ENCODE measurements at regions not wholly inside any gene's neighbourhood (a gene's known extent, or its start where the extent isn't known, plus 50 kb on each side); places are given as distances from the start of the nearest gene placed in this dataset.
"Not testable (repeated sequence)": the region's sequence is repeated elsewhere in the genome, so short reads cannot be mapped to it uniquely, and the experiment has no call there.

GRCh38 chr1:232164078-232164963, 465.6 kb downstream of the SIPA1L2 start:
- no peak for DNase-seq (ENCODE audit: low spot score)

DNA sequence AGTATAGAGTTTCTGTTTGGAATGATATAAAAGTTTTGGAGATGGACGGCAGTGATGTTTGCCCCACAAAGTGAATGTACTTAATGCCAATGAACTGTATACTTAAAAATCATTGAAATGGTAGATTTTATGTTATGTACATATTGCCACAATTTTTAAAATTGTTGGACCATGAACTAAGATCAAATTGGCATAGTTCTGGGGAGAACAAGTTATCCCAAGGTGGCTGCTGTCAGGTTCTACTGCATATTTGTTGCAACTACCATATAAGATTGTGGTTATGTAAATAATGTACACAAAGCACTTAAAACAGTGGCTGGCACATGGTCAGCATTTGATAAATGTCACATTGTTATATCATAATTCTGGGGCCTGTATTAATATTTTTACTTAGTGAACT, 466.4 kb downstream of the SIPA1L2 start:
- DNase-seq (ENCODE audit: low spot score), result no peak

- DNase-seq (ENCODE audit: low spot score), result no peak
These were observed 467.9 kb downstream of the SIPA1L2 start for GRCh38 chr1:232162001-232162400.

DNA sequence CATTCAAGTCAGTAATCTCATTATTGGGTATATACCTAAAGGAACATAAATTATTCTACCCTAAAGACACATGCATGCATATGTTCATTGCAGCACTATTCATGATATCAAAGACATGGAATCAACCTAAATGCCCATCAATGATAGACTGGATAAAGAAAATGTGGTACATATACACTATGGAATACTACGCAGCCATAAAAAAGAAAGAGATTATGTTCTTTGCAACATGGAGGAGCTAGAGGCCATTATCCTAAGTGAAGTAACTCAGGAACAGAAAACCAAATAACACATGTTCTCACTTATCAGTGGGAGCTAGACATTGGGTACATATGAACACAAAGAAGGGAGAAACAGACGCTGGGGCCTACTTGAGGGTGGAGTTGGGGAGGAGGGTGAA, 471.4 kb downstream of the SIPA1L2 start:
- DNase-seq (ENCODE audit: low spot score), result not testable (repeated sequence)

GRCh38 chr1:232156070-232156469, 473.9 kb downstream of the SIPA1L2 start:
- not testable (repeated sequence) for DNase-seq (ENCODE audit: low spot score)

- DNase-seq (ENCODE audit: low spot score), result no peak
These were observed 476.3 kb downstream of the SIPA1L2 start for GRCh38 chr1:232153652-232154051.

DNA sequence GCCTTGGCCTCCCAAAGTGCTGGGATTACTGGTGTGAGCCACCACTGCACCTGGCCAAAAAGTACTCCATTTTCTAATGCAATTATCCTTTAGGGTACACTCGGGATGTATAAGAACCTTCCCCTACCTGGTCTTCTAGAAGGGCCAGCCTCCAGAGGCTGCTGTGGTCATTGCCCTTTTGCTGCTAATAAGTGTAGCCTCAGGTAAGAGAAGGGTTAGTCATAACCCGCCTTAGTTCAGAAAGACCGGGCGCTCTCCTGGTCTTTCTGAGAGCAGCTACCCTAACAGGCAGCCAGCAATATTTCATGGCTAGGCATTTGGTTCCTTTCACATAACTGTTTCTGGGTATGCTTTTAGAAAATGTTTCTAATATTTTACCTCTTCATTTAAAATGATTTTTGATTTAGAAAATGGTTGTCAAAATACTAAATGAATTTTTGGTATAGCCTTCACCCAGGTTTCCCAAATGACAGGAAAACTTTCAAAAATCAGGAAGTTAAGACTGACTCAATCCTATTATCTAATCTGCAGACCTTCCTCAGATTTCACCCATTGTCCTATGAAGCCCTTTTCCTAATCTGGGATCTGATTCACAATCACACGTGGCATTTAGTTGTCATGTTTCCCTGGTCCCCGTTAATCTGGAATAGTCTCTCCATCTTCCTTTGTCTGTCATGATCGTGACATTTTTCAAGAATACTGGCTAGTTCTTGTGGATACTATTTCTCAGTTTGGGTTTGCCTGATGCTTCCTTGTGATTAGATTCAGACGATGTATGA, 479.0 kb downstream of the SIPA1L2 start:
- DNase-seq (ENCODE audit: low spot score), result no peak

DNA sequence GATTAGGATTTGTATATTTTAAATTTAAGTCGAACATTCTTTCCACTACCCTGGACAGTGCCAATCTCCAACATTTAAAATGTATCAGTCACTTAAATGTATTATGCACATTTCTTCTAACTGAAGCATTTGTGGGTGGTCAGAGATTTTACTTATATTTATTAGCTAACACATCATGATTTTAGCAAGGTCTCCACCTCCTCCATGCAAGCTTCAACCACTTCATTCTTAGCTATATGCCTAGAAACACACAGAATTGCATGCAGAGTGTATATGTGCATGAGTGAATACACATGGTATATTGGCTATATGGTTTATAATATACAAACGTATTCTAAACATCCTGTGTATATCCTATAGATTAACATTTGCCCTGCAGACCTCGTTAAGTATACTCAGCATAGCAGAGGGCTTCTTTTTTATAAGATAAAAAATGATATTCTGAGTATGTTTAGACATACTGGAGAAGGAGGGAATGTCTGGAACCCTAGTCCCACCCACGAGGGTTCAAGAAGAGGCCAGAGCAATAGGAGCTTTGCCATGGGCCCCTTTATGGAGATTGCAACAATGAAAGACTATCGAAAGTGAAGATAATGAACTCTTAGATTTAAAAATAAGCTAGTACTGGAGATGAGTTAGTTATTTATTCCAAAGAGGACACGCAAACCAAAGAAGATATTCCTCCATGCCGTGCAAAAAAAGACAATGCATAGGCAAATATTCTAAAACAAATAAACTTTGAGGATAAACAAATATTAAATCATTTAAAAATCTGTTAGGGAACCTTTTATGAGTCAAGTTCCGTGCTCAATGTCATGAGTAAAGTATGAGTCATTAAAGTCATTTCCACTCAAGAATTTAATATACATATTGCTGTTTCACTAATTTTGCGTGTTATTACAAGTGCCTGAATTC, 480.4 kb downstream of the SIPA1L2 start:
- DNase-seq (ENCODE audit: low spot score), result no peak

GRCh38 chr1:232147215-232147614, 482.7 kb downstream of the SIPA1L2 start:
- no peak for DNase-seq (ENCODE audit: low spot score)

GRCh38 chr1:232146514-232146913, 483.4 kb downstream of the SIPA1L2 start:
- DNase-seq (ENCODE audit: low spot score), result no peak

GRCh38 chr1:232145768-232146167, 484.2 kb downstream of the SIPA1L2 start:
- no peak for DNase-seq (ENCODE audit: low spot score)

DNA sequence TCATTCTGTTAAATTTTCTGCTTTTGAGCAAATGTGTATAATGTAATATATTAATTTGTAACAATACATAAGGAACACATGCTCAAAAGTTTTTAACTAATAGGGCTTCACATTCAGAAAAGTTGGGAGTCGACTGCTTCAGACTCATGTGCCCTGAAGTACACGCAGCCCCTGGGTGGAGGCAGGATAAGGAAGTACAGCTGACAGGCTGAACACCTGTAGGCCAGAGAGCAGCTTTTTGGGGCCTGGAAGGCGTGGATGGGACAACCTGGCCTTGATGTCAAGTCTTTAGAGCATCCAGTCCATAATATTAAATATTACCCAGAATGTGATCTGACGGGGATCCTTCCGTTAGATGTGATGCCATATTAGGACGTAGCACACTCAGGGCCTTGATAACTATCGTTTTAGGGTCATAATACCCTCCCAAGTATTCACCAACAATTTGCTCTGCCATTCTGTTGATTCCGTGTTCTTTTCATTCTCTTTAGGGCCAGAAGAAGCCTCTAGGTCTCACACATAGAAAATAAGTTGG, 485.2 kb downstream of the SIPA1L2 start:
- DNase-seq (ENCODE audit: low spot score), result no peak

DNA sequence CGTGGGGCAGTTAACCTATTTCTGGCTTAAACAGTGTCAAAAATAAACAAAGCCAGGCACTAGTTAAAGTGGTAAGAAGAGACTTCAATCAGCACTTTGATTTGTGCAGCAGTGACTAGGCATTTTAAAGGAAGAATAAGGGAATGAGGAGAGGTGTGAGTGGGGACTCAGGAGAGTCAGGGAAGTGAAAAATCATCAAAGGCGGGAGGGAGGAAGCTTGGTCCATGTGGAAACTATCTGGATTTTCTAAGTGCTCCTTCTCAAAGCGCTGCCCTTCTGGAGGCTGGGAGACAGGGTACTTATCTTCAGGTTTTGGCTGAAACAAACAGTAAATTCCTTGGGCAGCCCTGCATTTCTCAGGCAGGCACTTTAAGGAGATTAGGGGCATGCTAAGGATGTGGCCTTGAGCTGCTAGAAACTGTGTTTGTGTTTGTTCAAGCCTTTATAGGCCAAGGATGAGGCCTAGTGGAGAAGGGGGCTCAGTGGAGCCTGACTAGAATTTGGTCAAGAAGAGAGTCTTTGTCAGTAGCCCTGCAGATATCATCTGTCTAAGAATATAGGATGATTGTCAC, 486.5 kb downstream of the SIPA1L2 start:
- DNase-seq (ENCODE audit: low spot score), result no peak

DNA sequence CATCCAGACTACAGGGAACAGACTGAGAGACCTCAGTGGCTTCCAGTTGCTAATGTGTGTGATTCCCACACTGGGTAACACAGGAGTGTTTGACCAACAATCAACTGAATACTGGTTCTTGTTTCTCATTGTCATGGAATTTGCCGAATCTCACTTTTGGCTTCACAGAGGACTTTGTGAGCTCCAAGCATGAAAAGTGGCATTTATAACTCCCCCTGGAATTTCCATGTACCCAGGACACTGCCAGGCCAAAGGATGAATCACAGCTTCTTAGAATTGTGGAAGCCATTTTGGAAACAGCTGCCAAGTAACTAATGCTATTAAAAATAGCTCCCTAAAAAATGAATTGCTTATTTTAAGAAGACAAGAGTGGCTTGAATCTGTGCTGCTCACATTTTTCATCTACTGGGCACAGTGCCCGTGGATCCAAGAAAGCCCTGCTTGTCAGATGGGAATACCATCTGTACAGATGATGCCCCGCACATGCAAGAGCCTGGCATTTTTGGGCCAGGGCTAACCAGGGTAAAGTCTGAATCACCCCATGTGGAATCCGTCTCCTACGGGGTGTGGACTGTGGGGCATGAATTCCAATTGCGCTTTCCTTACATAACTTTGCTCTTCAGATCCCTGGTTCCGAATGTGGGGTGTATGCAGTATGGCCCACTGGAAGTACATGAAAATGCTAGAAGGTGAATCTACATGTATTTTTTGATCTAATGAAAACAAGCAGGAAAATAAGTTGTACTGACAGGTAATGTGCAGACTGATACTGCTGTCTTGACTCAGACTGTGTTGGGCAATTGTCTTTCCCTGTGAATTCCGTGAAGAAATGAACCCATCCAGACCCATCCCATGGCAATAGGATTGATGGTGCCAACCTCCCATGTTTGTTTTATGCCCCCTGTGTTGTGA, 487.3 kb downstream of the SIPA1L2 start:
- peak; percentile 61 for DNase-seq (ENCODE audit: low spot score)

DNA sequence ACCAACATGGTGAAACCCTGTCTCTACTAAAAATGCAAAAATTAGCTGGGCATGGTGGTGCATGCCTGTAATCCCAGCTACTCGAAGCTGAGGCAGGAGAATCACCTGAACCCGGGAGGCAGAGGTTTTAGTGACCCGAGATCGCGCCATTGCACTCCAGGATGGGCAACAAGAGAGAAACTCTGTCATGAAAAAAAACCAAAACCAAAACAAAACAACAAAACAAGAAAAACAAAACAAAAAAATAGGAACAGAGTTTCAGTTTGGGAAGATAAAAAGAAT, 488.8 kb downstream of the SIPA1L2 start:
- DNase-seq (ENCODE audit: low spot score), result not testable (repeated sequence)

DNA sequence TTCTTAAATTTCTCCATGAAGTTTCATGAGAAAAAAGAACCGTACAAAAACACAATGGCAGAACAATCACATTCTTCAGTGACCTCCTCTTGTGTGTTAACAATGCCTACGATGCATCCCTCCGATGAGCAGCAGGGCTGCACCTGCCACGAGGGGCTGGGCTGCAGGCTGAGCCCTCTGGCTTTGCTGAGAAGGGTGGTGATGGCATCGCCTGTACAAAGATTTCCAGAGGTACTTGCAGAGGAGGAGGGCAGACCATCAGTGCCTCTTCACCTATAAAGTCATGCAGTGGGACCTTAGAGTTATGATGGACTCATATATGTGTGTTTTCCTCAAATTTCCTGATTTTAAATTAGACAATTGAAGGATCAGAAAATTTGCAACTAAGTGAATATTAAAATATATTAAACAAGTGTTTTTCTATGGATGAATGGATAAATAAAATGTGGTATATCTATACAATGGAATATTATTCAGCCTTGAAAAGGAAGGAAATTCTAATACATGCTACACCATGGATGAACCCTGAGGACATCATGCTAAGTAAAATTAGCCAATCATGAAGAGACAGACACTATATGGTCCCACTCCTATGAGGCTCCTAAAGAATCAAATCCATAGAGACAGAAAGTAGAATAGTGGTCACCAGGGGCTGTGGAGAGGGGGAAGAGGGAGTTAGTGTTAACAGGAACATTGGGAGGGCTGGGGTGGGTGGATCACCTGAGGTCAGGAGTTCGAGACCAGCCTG, 489.3 kb downstream of the SIPA1L2 start:
- DNase-seq (ENCODE audit: low spot score), result no peak

DNA sequence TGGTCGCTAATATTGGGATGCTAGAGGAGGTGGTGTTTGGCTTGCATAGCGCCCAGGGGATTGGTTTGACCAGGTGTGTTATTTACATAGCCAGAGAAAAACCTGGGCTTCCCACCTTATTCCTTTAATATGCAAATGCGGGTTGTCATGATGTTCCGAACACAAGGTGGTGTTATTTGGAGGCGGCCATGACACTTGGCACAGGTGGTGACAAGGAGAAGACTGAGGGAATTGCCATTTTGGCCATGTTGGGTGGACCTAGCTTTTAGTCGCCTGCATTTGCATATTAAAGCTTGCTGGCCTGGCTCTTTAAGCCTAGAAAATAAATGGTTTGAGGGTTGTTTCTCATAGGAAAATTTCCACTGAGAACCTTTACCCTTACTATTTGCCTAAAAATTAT, 490.5 kb downstream of the SIPA1L2 start:
- DNase-seq (ENCODE audit: low spot score), result no peak

DNA sequence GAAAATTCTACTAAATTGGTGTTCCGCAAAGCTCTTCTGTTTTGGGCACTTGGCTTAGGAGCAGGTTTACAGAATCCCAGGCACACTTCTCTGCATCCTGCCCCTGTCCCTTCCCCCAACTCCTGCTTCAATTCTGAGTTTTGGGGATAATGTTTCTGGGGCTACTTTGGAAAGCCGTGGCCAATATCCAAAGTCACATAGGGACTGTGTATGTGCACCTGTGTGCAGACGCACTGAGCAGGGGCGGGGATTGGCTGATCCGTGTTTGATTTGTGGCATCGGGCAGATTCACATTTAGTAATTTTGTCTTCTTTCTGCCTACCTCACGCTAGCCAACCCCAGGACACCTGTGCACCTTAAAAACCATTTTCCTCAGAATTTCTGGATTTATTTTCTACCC, 491.9 kb downstream of the SIPA1L2 start:
- DNase-seq (ENCODE audit: low spot score), result no peak

DNA sequence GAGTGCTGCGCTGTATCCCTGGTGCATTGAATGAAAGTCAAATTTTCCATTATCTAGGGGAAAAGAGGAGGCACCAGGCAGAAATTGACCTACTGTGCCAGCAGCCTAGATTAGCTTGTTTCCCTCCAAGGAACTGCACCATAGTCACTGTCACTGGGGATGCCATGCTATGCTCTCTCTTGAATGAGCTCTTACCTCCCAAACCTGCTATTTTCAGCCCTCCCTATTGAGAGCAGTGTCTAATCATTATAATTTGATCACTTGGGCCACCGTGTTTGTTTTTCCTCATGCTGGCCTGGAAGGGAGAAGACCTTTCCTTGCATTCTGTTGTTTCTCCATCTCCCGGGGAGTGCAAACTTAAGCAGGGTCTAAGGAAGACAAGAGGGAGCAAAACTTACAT, 492.9 kb downstream of the SIPA1L2 start:
- no peak for DNase-seq (ENCODE audit: low spot score)

GRCh38 chr1:232136136-232136535, 493.8 kb downstream of the SIPA1L2 start:
- no peak for DNase-seq (ENCODE audit: low spot score)

Data from pons (tissue), 1 donor.